OCI-LY7 (cell line): ENCODE measurements at regions not wholly inside any gene's neighbourhood (a gene's known extent, or its start where the extent isn't known, plus 50 kb on each side); places are given as distances from the start of the nearest gene placed in this dataset.

ENCODE experiments used
- EZH2phosphoT487 ChIP-seq: fragments of 200-600 bp; sonication (generic); IDR thresholded peaks from 2 replicates; pipeline ENCODE4 v1.6.1; 2018; ENCODE audit warnings: low read depth, borderline replicate concordance, mild to moderate bottlenecking, mixed run types, antibody characterized with exemption, low read length, moderate library complexity, mixed read lengths
- TF ChIP-seq, protein P1 (sequence below): fragments of 200-600 bp; sonication (generic); conservative IDR thresholded peaks from 2 replicates; pipeline ENCODE4 v1.5.1; 2014; ENCODE audit warnings: mild to moderate bottlenecking, antibody characterized with exemption, low read length, moderate library complexity, mixed read lengths

DNA sequence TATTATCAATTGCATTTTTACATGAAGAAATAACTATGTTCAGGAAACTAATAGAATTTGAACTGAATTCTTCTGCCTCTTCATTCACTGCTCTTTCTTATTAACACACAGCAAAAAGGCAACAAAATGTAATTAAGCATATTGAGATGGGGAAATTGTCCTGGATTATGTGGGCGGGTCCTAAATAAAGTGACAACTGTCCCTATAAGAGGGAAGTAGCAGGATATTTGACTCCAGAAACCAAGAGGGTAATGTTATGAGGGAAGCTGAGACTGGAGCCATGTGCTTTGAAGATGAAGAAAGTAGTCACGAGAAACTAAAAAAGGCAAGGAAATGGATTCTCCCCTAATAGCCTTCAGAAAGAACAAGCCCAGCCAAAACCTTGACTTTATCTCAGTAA is 311.2 kb upstream of the PIK3R1 start:
- TF ChIP-seq, protein P1, sequence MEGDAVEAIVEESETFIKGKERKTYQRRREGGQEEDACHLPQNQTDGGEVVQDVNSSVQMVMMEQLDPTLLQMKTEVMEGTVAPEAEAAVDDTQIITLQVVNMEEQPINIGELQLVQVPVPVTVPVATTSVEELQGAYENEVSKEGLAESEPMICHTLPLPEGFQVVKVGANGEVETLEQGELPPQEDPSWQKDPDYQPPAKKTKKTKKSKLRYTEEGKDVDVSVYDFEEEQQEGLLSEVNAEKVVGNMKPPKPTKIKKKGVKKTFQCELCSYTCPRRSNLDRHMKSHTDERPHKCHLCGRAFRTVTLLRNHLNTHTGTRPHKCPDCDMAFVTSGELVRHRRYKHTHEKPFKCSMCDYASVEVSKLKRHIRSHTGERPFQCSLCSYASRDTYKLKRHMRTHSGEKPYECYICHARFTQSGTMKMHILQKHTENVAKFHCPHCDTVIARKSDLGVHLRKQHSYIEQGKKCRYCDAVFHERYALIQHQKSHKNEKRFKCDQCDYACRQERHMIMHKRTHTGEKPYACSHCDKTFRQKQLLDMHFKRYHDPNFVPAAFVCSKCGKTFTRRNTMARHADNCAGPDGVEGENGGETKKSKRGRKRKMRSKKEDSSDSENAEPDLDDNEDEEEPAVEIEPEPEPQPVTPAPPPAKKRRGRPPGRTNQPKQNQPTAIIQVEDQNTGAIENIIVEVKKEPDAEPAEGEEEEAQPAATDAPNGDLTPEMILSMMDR = no peak
- TF ChIP-seq EZH2phosphoT487 = no peak
